Hematopoietic multipotent progenitor cell treated with erythropoietin and hydrocortisone succinate and interleukin-3 and kit ligand, for 15 days (in vitro differentiated cells): ENCODE measurements at regions not wholly inside any gene's neighbourhood (a gene's known extent, or its start where the extent isn't known, plus 50 kb on each side); places are given as distances from the start of the nearest gene placed in this dataset.
"Not testable (repeated sequence)": the region's sequence is repeated elsewhere in the genome, so short reads cannot be mapped to it uniquely, and the experiment has no call there.

Source experiments
- DNase-seq: peaks from one replicate; pipeline ENCODE4 v3.0.0-alpha.2; 2015; ENCODE audit warnings: low spot score

- no peak for DNase-seq
These were observed 142.8 kb downstream of the NECTIN1 start for GRCh38 chr11:119586181-119586580.

GRCh38 chr11:119585043-119585781 lies 143.8 kb downstream of the NECTIN1 start:
- no peak for DNase-seq

GRCh38 chr11:119584193-119585042 lies 144.6 kb downstream of the NECTIN1 start:
- DNase-seq: no peak

- no peak for DNase-seq
These were observed 145.4 kb downstream of the NECTIN1 start for GRCh38 chr11:119583585-119583984.

- not testable (repeated sequence) for DNase-seq
These were observed 147.6 kb downstream of the NECTIN1 start for GRCh38 chr11:119581396-119581795.

- no peak for DNase-seq
These were observed 148.2 kb downstream of the NECTIN1 start for GRCh38 chr11:119580751-119581150.

- no peak for DNase-seq
These were observed 148.9 kb downstream of the NECTIN1 start for GRCh38 chr11:119580081-119580480.

- no peak for DNase-seq
These were observed 150.3 kb downstream of the NECTIN1 start for GRCh38 chr11:119578521-119579191.

- DNase-seq: no peak
These were observed 150.9 kb upstream of the THY1 start for GRCh38 chr11:119573858-119574257.

GRCh38 chr11:119572481-119573424 lies 149.8 kb upstream of the THY1 start:
- no peak for DNase-seq

- no peak for DNase-seq
These were observed 148.3 kb upstream of the THY1 start for GRCh38 chr11:119571311-119571710.

GRCh38 chr11:119567688-119568582 lies 145.0 kb upstream of the THY1 start:
- no peak for DNase-seq

- DNase-seq: no peak
These were observed 143.3 kb upstream of the THY1 start for GRCh38 chr11:119566319-119566718.

- not testable (repeated sequence) for DNase-seq
These were observed 142.7 kb upstream of the THY1 start for GRCh38 chr11:119565693-119566092.

GRCh38 chr11:119560961-119561360 lies 138.0 kb upstream of the THY1 start:
- no peak for DNase-seq

GRCh38 chr11:119560291-119560690 lies 137.3 kb upstream of the THY1 start:
- no peak for DNase-seq

GRCh38 chr11:119552106-119552485 lies 129.1 kb upstream of the THY1 start:
- no peak for DNase-seq

- no peak for DNase-seq
These were observed 128.6 kb upstream of the THY1 start for GRCh38 chr11:119551420-119552105.

GRCh38 chr11:119550053-119550752 lies 127.2 kb upstream of the THY1 start:
- no peak for DNase-seq
